Fibroblast of lung (primary cell): ENCODE measurements at regions not wholly inside any gene's neighbourhood (a gene's known extent, or its start where the extent isn't known, plus 50 kb on each side); places are given as distances from the start of the nearest gene placed in this dataset.

Experiments used
- CTCF ChIP-seq, 2 donors: IDR thresholded peaks in 1 of 2; conservative IDR thresholded peaks in 1 of 2; 1 replicate in 1 of 2; 2 replicates in 1 of 2; pipeline ENCODE4 v1.5.1; 2011 to 2012; ENCODE audit warnings: low read length in 2 of 2, control low read depth in 1 of 2, inconsistent platforms in 1 of 2, low read depth in 1 of 2, mild to moderate bottlenecking in 1 of 2
- EZH2 ChIP-seq: IDR thresholded peaks from 2 replicates; pipeline ENCODE4 v1.5.1; 2012; ENCODE audit warnings: low read length, control low read depth, mild to moderate bottlenecking; ENCODE audit errors: missing control alignments

- TF ChIP-seq CTCF (conservative IDR thresholded peaks at IDR 0.05 in 1 of 2, IDR thresholded peaks at IDR 0.05 in 1 of 2; ENCODE audit: low read depth in 1 of 2, low read length in 2 of 2) (no peak), EZH2 (no peak)
Observed at GRCh38 chr13:47437406-47437805, 540.6 kb upstream of the HTR2A start.
